ENCODE measurements at regions not wholly inside any gene's neighbourhood (a gene's known extent, or its start where the extent isn't known, plus 50 kb on each side); places are given as distances from the start of the nearest gene placed in this dataset.

DNA sequence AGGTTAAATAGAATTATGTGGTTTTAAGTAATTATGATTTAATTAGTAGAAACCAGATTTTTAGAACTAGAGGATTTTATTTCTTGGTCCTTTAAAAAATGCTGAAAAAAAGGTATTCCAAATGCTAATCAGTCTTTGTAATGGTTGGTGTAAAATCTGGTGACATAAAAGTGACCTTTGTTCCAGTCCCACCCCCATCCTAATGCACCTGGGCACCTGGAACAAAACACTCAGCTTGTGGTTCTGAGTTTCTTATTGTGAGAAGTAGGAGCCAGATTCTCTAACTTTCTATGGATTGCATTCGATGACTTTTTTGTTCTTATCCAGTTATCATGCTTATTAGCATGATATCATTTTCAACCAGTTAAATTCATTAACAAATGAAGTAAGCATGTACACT, 115.1 kb upstream of the CTNND2 start:
- TF ChIP-seq ZNF274 (IDR thresholded peaks at IDR 0.05; ENCODE audit: low read depth, low read length): no peak
- no peak for TF ChIP-seq SUZ12 (IDR thresholded peaks at IDR 0.05; ENCODE audit: extremely low read depth, insufficient read depth, insufficient read length)

All from NT2/D1 (cell line).